Calu3 (cell line): ENCODE measurements at regions not wholly inside any gene's neighbourhood (a gene's known extent, or its start where the extent isn't known, plus 50 kb on each side); places are given as distances from the start of the nearest gene placed in this dataset.

Experiments
- BruUV-seq: library from RNA; stranded (reverse); fragments of 400-500 nt; replicated peaks from 2 replicates; lab custom pipeline; 2021; lab: Mats Ljungman, UMichigan
- CTCF ChIA-PET: fragments of 300-600 bp; sonication (Branson Sonifier 250); formaldehyde crosslinking; loops from one replicate; lab custom pipeline; 2022; ENCODE audit warnings: antibody characterized with exemption; lab: Charles Lee
- DNase-seq: peaks from one replicate; pipeline ENCODE4 v3.0.0; 2022
- H3K27ac Mint-ChIP-seq: one replicate; pipeline ENCODE4 v1.8.0; 2022; ENCODE audit warnings: mixed read lengths; ENCODE audit not compliant: unreplicated experiment
- H3K27me3 Mint-ChIP-seq: one replicate; pipeline ENCODE4 v1.8.0; 2022; ENCODE audit warnings: mixed read lengths; ENCODE audit not compliant: unreplicated experiment
- H3K36me3 Mint-ChIP-seq: one replicate; pipeline ENCODE4 v1.8.0; 2022; ENCODE audit warnings: mild to moderate bottlenecking, moderate library complexity, mixed read lengths; ENCODE audit not compliant: insufficient read depth, unreplicated experiment
- H3K4me1 Mint-ChIP-seq: one replicate; pipeline ENCODE4 v1.8.0; 2022; ENCODE audit warnings: mild to moderate bottlenecking, low read depth, mixed read lengths; ENCODE audit not compliant: unreplicated experiment
- H3K4me3 Mint-ChIP-seq: one replicate; pipeline ENCODE4 v1.8.0; 2022; ENCODE audit warnings: mild to moderate bottlenecking, low read depth, moderate library complexity, mixed read lengths; ENCODE audit not compliant: unreplicated experiment
- H3K9me3 Mint-ChIP-seq: one replicate; pipeline ENCODE4 v1.8.0; 2022; ENCODE audit warnings: low read depth, mixed read lengths; ENCODE audit not compliant: unreplicated experiment
- intact Hi-C: fragments of 100-400 bp; cut with micrococcal nuclease; formaldehyde crosslinking; loops from one replicate; pipeline ENCODE4 v1.10.0; 2022; ENCODE audit not compliant: unreplicated experiment
- TF ChIP-seq, protein P1 (sequence below): fragments of 200-600 bp; IDR thresholded peaks from one replicate; pipeline ENCODE4 v1.8.0; 2022; ENCODE audit warnings: antibody characterized with exemption; ENCODE audit not compliant: unreplicated experiment

DNA sequence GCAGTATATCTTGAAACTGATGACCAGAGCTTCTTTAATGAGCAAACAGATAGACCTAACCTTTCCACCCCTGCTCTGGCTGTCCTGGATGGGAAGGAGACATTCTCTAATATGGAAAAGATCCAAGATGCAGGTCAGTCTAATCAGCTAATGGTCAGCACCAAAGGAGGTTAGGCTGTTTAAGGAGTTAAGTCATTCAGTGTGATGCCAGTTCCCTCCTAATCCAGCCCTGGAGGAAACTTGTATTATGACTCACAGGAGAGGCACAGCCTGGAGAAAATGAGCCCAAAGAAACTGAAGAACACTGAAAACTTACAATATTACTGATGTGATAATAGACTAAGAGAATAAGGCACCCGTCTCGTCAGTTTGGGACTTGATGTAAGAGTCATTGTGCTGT is 323.0 kb downstream of the HNRNPD start:
- no peak overlapping the region for H3K27ac Mint-ChIP-seq
- no peaks in the 10 kb centered on the region for H3K27me3 Mint-ChIP-seq
- H3K9me3 Mint-ChIP-seq = no peaks in the 10 kb centered on the region
- no peaks in the 10 kb centered on the region for H3K36me3 Mint-ChIP-seq
- H3K4me1 Mint-ChIP-seq = peaks cover 9% of the 10 kb centered on the region
- CTCF ChIA-PET = no interaction called here
- intact Hi-C loops = no loop called here
- TF ChIP-seq, protein P1, sequence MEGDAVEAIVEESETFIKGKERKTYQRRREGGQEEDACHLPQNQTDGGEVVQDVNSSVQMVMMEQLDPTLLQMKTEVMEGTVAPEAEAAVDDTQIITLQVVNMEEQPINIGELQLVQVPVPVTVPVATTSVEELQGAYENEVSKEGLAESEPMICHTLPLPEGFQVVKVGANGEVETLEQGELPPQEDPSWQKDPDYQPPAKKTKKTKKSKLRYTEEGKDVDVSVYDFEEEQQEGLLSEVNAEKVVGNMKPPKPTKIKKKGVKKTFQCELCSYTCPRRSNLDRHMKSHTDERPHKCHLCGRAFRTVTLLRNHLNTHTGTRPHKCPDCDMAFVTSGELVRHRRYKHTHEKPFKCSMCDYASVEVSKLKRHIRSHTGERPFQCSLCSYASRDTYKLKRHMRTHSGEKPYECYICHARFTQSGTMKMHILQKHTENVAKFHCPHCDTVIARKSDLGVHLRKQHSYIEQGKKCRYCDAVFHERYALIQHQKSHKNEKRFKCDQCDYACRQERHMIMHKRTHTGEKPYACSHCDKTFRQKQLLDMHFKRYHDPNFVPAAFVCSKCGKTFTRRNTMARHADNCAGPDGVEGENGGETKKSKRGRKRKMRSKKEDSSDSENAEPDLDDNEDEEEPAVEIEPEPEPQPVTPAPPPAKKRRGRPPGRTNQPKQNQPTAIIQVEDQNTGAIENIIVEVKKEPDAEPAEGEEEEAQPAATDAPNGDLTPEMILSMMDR = no peak
- H3K4me3 Mint-ChIP-seq = no peak overlapping the region
- no peak for DNase-seq
- no TSS peak for BruUV-seq

DNA sequence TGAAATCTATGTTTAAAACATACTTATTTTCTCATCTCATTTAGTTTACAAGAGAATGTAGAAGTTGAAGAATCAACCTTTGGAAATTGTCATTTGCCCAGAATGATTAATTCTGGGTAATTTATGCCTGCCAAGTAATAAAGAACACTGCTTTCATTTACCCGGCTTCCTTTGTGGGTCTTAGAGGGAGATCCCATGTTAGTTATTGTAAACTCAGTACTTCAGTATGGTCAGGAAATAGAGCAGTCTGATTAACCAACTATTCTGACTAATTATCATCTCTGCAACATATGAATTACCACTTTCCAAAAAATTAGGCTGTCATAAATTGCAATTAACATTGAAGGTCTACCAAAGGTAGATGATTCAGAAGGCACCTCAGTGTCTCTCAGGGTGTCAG is 324.5 kb downstream of the HNRNPD start:
- Mint-ChIP-seq H3K27me3 (no peaks in the 10 kb centered on the region), H3K27ac (no peak overlapping the region), H3K4me1 (peaks cover 9% of the 10 kb centered on the region), H3K9me3 (no peaks in the 10 kb centered on the region), H3K4me3 (no peak overlapping the region), H3K36me3 (peaks cover 5% of the 10 kb centered on the region)
- CTCF ChIA-PET = no interaction called here
- intact Hi-C loops = loop anchor here (10.0 kb wide), 1 partner anchor 94 kb away; no protein-coding TSS in a partner anchor
- no peak for DNase-seq
- no TSS peak for BruUV-seq
- TF ChIP-seq, protein P1 = no peak

DNA sequence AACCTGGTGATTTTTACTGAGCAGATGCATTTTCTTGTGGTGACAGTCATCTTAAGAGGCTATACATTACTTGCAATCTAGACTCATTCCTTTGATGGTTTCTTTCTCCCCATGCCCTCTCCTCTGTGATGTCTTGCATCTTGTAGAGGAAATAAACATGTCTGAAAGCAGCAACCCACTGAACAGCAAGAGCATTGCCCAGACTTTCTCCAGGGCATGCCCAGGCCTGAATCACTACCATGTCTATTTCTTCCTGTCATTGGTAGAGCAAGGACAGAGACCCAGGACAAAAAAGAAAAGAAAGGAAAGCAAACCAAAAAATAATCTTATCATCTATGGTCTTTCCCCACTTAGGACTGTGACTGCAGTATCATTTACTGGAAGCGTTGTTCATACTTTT is 326.1 kb downstream of the HNRNPD start:
- BruUV-seq = no TSS peak
- no peaks in the 10 kb centered on the region for H3K27me3 Mint-ChIP-seq
- CTCF ChIA-PET = no interaction called here
- intact Hi-C loops = loop anchor here (10.0 kb wide), 1 partner anchor 93 kb away; no protein-coding TSS in a partner anchor
- H3K4me3 Mint-ChIP-seq = no peak overlapping the region
- TF ChIP-seq, protein P1 = no peak
- peaks cover 9% of the 10 kb centered on the region for H3K4me1 Mint-ChIP-seq
- no peaks in the 10 kb centered on the region for H3K9me3 Mint-ChIP-seq
- peaks cover 19% of the 10 kb centered on the region for H3K36me3 Mint-ChIP-seq
- DNase-seq = no peak
- no peak overlapping the region for H3K27ac Mint-ChIP-seq

DNA sequence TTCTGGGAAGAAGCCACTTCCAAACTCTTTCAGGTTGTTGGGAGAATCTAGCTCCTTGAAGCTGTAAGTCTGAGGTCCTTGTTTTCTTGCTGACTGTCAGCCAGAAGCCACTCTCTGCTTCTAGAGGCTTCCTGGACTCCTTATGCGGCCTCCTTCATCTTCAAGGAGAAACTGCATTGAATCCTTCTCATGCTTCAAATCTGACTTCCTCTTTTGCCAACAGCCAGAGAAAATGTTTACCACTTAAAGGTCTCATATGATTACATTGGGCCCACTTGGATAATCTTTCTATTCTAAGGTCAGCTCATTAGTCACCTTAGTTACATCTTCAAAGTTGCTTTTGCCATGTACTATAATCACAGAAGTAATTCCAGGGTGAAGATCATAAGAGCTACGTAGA is 327.0 kb downstream of the HNRNPD start:
- no peaks in the 10 kb centered on the region for H3K9me3 Mint-ChIP-seq
- TF ChIP-seq, protein P1 = no peak
- no peaks in the 10 kb centered on the region for H3K27me3 Mint-ChIP-seq
- peaks cover 9% of the 10 kb centered on the region for H3K4me1 Mint-ChIP-seq
- BruUV-seq = no TSS peak
- CTCF ChIA-PET = no interaction called here
- H3K4me3 Mint-ChIP-seq = no peak overlapping the region
- no peak for DNase-seq
- intact Hi-C loops = loop anchor here (10.0 kb wide), 1 partner anchor 92 kb away; no protein-coding TSS in a partner anchor
- H3K36me3 Mint-ChIP-seq = peaks cover 22% of the 10 kb centered on the region
- H3K27ac Mint-ChIP-seq = no peak overlapping the region
